ENCODE measurements at regions not wholly inside any gene's neighbourhood (a gene's known extent, or its start where the extent isn't known, plus 50 kb on each side); places are given as distances from the start of the nearest gene placed in this dataset.

DNA sequence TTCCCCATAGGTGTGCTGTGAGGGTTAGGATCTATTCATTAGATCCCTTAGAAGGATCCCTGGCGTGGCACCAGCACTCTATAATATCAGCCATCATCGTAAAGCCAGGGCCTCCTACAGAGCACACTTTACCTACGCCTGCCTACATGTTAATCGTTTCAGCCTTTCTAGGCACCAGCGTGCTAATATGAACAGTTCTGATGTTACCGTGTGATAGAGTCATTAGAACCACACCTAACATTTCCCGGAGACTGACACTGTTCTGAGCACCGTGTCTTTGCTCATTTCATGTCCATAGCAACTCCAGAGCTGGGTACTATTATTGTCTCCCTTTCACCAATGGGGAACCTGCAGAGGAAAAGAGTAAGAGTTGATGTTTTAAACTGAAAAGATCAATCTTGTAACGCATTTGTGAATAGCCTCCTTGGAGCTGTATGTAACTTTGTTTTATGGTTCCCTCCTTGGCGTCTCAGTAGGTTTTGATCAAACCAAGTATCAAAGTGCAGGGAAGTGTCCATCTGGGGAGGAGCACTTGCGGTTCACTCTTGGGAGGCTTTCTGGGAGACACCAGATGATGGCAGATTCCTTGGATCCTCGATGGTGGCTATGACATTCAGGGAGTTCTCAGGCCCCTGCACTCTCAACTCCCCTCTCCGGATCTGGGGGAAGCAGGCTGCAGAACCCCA is 73.8 kb upstream of the KCNG1 start:
- ATAC-seq = no peak

DNA sequence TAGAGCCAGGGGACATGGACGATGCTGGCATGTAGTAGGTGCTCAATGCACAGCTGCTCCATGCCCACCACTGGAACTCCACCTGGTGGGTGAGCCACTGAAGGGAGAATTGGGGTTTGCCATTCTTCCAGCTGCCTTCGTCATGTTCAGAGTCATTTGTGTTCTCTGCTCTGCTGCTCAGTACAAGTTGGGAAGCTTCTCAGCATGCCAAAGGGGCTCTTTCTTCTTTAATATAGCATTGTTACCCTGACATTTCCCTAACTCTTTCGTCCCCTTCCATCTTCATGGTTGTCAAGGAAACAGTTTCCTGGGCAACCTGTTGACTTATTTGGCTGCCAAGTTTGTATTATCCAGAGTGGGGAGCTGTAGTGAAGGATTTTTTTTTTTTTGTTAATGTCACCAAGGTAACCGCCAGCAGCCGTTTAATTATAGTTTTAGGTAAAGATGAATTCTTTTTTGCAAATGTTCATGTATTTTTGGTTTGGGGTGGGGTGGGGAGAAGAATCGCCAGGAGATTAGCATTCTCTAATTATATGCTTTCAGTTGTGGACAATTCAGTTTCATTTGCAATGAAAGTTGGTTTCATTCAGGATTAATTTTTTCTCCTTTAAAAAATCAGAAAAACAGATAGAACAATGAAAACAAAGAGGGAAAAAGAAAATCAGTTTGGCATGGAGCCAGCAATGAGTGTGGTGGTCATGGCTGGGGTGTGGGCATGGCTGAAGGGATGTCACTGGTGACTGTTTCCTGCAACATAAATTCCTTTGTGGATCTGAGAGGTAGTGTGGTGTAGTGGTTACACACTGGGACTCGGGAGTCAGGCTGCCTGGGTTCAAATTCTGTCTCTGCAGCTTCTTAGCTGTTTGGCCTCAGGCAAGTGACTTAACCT is 73.0 kb upstream of the KCNG1 start:
- no peak for ATAC-seq
- TF ChIP-seq CSDC2 (CRISPR knock-in tag; IDR thresholded peaks at IDR 0.05) (no peak), ISL1 (CRISPR knock-in tag; IDR thresholded peaks at IDR 0.05) (no peak), TOX (CRISPR knock-in tag; IDR thresholded peaks at IDR 0.05; ENCODE audit: borderline replicate concordance) (no peak), ZFP3 (CRISPR knock-in tag; IDR thresholded peaks at IDR 0.05) (no peak), ZFP30 (CRISPR knock-in tag; IDR thresholded peaks at IDR 0.05) (no peak), BACH2 (CRISPR knock-in tag; IDR thresholded peaks at IDR 0.05; ENCODE audit: borderline replicate concordance) (no peak), ZNF8 (CRISPR knock-in tag; IDR thresholded peaks at IDR 0.05) (no peak), ZC3H10 (CRISPR knock-in tag; IDR thresholded peaks at IDR 0.05) (no peak), SNAI2 (CRISPR knock-in tag; IDR thresholded peaks at IDR 0.05) (no peak), ESRRG (CRISPR knock-in tag; IDR thresholded peaks at IDR 0.05) (no peak), OSR1 (CRISPR knock-in tag; IDR thresholded peaks at IDR 0.05) (no peak), TCF4 (CRISPR knock-in tag; IDR thresholded peaks at IDR 0.05; ENCODE audit: borderline replicate concordance) (no peak)
- TF ChIP-seq, protein P1, sequence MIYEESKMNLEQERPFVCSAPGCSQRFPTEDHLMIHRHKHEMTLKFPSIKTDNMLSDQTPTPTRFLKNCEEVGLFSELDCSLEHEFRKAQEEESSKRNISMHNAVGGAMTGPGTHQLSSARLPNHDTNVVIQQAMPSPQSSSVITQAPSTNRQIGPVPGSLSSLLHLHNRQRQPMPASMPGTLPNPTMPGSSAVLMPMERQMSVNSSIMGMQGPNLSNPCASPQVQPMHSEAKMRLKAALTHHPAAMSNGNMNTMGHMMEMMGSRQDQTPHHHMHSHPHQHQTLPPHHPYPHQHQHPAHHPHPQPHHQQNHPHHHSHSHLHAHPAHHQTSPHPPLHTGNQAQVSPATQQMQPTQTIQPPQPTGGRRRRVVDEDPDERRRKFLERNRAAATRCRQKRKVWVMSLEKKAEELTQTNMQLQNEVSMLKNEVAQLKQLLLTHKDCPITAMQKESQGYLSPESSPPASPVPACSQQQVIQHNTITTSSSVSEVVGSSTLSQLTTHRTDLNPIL (CRISPR knock-in tag; IDR thresholded peaks at IDR 0.05; ENCODE audit: low read depth) = no peak
- TF ChIP-seq, protein P2, sequence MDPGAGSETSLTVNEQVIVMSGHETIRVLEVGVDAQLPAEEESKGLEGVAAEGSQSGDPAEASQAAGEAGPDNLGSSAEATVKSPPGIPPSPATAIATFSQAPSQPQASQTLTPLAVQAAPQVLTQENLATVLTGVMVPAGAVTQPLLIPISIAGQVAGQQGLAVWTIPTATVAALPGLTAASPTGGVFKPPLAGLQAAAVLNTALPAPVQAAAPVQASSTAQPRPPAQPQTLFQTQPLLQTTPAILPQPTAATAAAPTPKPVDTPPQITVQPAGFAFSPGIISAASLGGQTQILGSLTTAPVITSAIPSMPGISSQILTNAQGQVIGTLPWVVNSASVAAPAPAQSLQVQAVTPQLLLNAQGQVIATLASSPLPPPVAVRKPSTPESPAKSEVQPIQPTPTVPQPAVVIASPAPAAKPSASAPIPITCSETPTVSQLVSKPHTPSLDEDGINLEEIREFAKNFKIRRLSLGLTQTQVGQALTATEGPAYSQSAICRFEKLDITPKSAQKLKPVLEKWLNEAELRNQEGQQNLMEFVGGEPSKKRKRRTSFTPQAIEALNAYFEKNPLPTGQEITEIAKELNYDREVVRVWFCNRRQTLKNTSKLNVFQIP (CRISPR knock-in tag; IDR thresholded peaks at IDR 0.05; ENCODE audit: borderline replicate concordance, low read depth) = no peak
- TF ChIP-seq, protein P3, sequence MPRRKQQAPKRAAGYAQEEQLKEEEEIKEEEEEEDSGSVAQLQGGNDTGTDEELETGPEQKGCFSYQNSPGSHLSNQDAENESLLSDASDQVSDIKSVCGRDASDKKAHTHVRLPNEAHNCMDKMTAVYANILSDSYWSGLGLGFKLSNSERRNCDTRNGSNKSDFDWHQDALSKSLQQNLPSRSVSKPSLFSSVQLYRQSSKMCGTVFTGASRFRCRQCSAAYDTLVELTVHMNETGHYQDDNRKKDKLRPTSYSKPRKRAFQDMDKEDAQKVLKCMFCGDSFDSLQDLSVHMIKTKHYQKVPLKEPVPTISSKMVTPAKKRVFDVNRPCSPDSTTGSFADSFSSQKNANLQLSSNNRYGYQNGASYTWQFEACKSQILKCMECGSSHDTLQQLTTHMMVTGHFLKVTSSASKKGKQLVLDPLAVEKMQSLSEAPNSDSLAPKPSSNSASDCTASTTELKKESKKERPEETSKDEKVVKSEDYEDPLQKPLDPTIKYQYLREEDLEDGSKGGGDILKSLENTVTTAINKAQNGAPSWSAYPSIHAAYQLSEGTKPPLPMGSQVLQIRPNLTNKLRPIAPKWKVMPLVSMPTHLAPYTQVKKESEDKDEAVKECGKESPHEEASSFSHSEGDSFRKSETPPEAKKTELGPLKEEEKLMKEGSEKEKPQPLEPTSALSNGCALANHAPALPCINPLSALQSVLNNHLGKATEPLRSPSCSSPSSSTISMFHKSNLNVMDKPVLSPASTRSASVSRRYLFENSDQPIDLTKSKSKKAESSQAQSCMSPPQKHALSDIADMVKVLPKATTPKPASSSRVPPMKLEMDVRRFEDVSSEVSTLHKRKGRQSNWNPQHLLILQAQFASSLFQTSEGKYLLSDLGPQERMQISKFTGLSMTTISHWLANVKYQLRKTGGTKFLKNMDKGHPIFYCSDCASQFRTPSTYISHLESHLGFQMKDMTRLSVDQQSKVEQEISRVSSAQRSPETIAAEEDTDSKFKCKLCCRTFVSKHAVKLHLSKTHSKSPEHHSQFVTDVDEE (CRISPR knock-in tag; IDR thresholded peaks at IDR 0.05) = no peak
- TF ChIP-seq, protein P4, sequence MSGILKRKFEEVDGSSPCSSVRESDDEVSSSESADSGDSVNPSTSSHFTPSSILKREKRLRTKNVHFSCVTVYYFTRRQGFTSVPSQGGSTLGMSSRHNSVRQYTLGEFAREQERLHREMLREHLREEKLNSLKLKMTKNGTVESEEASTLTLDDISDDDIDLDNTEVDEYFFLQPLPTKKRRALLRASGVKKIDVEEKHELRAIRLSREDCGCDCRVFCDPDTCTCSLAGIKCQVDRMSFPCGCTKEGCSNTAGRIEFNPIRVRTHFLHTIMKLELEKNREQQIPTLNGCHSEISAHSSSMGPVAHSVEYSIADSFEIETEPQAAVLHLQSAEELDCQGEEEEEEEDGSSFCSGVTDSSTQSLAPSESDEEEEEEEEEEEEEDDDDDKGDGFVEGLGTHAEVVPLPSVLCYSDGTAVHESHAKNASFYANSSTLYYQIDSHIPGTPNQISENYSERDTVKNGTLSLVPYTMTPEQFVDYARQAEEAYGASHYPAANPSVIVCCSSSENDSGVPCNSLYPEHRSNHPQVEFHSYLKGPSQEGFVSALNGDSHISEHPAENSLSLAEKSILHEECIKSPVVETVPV (CRISPR knock-in tag; IDR thresholded peaks at IDR 0.05) = no peak

More for the DNA sequence above, 73.8 kb upstream of the KCNG1 start:
- TF ChIP-seq ZNF70 (CRISPR knock-in tag; IDR thresholded peaks at IDR 0.05) (no peak), ESRRG (CRISPR knock-in tag; IDR thresholded peaks at IDR 0.05) (no peak), ZFP3 (CRISPR knock-in tag; IDR thresholded peaks at IDR 0.05) (no peak), TOX (CRISPR knock-in tag; IDR thresholded peaks at IDR 0.05; ENCODE audit: borderline replicate concordance) (no peak), CSDC2 (CRISPR knock-in tag; IDR thresholded peaks at IDR 0.05) (no peak), ZFP30 (CRISPR knock-in tag; IDR thresholded peaks at IDR 0.05) (no peak), ZNF565 (CRISPR knock-in tag; conservative IDR thresholded peaks at IDR 0.05; ENCODE audit: low read depth) (no peak), BACH2 (CRISPR knock-in tag; IDR thresholded peaks at IDR 0.05; ENCODE audit: borderline replicate concordance) (no peak), ISL1 (CRISPR knock-in tag; IDR thresholded peaks at IDR 0.05) (no peak), ZNF8 (CRISPR knock-in tag; IDR thresholded peaks at IDR 0.05) (no peak), RARB (CRISPR knock-in tag; IDR thresholded peaks at IDR 0.05) (no peak), TCF4 (CRISPR knock-in tag; IDR thresholded peaks at IDR 0.05; ENCODE audit: borderline replicate concordance) (no peak), ARNTL (CRISPR knock-in tag; IDR thresholded peaks at IDR 0.05; ENCODE audit: borderline replicate concordance, low read depth) (no peak), OSR1 (CRISPR knock-in tag; IDR thresholded peaks at IDR 0.05) (no peak)
- TF ChIP-seq, protein P1 (CRISPR knock-in tag; IDR thresholded peaks at IDR 0.05; ENCODE audit: low read depth) = no peak
- TF ChIP-seq, protein P5, sequence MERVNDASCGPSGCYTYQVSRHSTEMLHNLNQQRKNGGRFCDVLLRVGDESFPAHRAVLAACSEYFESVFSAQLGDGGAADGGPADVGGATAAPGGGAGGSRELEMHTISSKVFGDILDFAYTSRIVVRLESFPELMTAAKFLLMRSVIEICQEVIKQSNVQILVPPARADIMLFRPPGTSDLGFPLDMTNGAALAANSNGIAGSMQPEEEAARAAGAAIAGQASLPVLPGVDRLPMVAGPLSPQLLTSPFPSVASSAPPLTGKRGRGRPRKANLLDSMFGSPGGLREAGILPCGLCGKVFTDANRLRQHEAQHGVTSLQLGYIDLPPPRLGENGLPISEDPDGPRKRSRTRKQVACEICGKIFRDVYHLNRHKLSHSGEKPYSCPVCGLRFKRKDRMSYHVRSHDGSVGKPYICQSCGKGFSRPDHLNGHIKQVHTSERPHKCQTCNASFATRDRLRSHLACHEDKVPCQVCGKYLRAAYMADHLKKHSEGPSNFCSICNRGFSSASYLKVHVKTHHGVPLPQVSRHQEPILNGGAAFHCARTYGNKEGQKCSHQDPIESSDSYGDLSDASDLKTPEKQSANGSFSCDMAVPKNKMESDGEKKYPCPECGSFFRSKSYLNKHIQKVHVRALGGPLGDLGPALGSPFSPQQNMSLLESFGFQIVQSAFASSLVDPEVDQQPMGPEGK (CRISPR knock-in tag; IDR thresholded peaks at IDR 0.05; ENCODE audit: borderline replicate concordance) = no peak
- TF ChIP-seq, protein P3 (CRISPR knock-in tag; IDR thresholded peaks at IDR 0.05) = no peak

Measured in SK-N-SH treated with all-trans-retinoic acid at 6 μM for 48 hours (cell line).